GM06990 (cell line): ENCODE measurements at regions not wholly inside any gene's neighbourhood (a gene's known extent, or its start where the extent isn't known, plus 50 kb on each side); places are given as distances from the start of the nearest gene placed in this dataset.
"Not testable (repeated sequence)": the region's sequence is repeated elsewhere in the genome, so short reads cannot be mapped to it uniquely, and the experiment has no call there.

Source experiments
- DNase-seq: peaks from one replicate; pipeline ENCODE4 v3.0.0-alpha.2; 2011; ENCODE audit not compliant: insufficient read length; ENCODE audit errors: extremely low read depth
- H3K27me3 ChIP-seq: replicated peaks from 2 replicates; pipeline ENCODE4 v1.6.0; 2011; ENCODE audit warnings: low read length; ENCODE audit not compliant: control insufficient read depth, insufficient read depth
- H3K36me3 ChIP-seq: 2 replicates; pipeline ENCODE4 v1.5.1; 2011; ENCODE audit warnings: low read length; ENCODE audit not compliant: control insufficient read depth, insufficient read depth
- H3K4me3 ChIP-seq: replicated peaks from 2 replicates; pipeline ENCODE4 v1.5.1; 2011; ENCODE audit warnings: low read depth, mild to moderate bottlenecking, control low read depth, low read length
- CTCF ChIP-seq: IDR thresholded peaks from 2 replicates; pipeline ENCODE4 v1.5.1; 2011; ENCODE audit warnings: low read length, control low read depth, mild to moderate bottlenecking, inconsistent platforms; ENCODE audit not compliant: insufficient read depth, poor library complexity, severe bottlenecking

DNA sequence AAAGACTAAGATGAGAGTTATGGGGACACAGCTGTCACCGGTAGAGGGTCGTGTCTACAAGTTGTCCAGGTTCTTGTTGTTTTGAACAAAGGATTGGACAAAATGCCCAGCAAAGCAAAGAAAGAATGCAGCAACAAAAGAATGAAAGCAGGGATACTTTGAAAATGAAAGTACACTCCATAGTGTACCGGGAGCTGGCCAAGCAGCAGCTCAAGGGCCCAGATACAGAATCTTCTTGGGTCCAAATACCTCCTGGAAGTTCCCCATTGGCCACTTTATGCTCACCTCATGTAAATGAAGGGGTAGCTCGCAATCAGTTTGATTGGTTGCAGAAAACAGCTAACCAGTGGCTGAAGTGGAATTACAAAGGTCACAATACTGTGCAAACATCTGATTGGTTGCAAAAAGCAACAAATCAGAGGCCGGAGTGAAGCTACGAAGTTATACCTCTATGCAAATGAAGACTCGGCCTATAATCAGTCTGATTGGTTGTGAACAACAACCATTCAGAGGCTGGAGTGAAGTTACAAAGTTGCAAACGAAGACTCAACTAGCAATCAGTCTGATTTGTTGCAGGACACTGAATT is 474.9 kb upstream of the TMEFF2 start:
- Histone ChIP-seq H3K27me3 (no peaks in the 10 kb centered on the region), H3K4me3 (no peak overlapping the region), H3K36me3 (no peaks in the 10 kb centered on the region)
- DNase-seq = no peak
- TF ChIP-seq CTCF = no peak

- not testable (repeated sequence) for DNase-seq, H3K36me3 ChIP-seq, H3K4me3 ChIP-seq, H3K27me3 ChIP-seq
Observed at GRCh38 chr2:192660555-192660954, 465.8 kb upstream of the TMEFF2 start.

DNA sequence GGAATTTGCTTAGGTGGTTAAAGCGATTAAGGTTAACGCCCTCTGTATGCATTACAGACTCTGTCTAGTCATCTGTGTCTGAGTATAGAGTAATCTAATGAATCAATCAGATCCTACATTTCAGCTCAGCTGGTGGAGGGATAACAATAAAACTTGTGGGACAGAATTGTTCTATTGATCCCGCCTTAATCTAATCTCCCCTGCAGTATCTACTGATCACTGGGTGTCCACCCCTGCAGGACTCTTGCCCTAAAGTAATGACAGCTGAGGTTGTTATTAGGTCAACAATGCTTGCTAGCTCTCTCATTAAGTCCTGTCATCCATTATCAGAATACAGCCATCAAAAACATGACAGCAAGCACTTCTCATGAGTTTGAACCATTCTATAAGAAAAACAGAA is 462.6 kb upstream of the TMEFF2 start:
- no peak for DNase-seq
- TF ChIP-seq CTCF = no peak
- H3K27me3 ChIP-seq = no peaks in the 10 kb centered on the region
- no peak overlapping the region for H3K4me3 ChIP-seq
- no peaks in the 10 kb centered on the region for H3K36me3 ChIP-seq

DNA sequence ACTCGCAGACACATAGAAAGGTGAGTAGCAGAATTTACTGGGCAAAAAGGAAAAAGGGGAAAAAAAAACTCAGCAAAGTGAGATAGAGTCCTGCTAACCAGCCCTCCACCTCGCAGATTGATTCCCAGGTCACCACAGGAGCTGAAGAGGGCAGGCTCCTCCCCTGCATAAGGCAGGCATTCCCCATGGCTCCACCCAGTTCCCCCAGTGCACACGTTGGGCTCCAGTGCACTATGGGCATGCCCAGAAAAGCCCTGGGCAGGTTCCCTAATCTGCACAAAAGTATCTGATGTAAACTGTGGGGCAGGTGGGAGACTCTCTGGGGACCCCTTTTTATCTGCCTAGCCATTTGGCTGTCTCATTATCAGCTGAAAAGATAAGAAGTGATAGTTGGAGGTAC is 461.2 kb upstream of the TMEFF2 start:
- H3K4me3 ChIP-seq = no peak overlapping the region
- H3K27me3 ChIP-seq = no peaks in the 10 kb centered on the region
- no peak for TF ChIP-seq CTCF
- H3K36me3 ChIP-seq = no peaks in the 10 kb centered on the region
- DNase-seq = no peak

- TF ChIP-seq CTCF = no peak
- Histone ChIP-seq H3K36me3 (no peaks in the 10 kb centered on the region), H3K27me3 (no peaks in the 10 kb centered on the region), H3K4me3 (no peak overlapping the region)
- DNase-seq = no peak
Observed at GRCh38 chr2:192645811-192646598, 451.3 kb upstream of the TMEFF2 start.

DNA sequence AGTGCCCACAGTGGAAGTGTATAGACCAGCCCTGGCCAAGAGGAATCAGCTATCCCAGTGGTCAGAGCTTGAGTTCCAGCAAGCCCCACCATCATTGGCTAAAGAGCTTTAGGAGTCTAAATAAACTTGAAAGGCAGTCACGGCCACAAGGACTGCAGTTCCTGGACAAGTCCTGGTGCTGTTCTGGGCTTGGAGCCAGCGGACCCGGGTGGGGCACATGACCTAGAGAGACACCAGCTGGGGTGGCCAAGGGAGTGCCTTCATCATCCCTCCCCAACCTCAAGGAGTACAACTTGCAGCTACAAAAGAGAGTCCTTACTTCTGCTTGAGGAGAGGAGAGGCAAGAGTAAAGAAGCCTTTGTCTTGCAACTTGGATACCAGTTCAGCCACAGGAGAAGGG is 439.8 kb upstream of the TMEFF2 start:
- Histone ChIP-seq H3K4me3 (no peak overlapping the region), H3K27me3 (no peaks in the 10 kb centered on the region), H3K36me3 (no peaks in the 10 kb centered on the region)
- no peak for TF ChIP-seq CTCF
- DNase-seq = no peak
